Ascending aorta (tissue), 2 donors: ENCODE measurements at regions not wholly inside any gene's neighbourhood (a gene's known extent, or its start where the extent isn't known, plus 50 kb on each side); places are given as distances from the start of the nearest gene placed in this dataset.

Source experiments
- DNase-seq, 2 donors: peaks; one replicate each; pipeline ENCODE4 v3.0.0-alpha.2; 2019; ENCODE audit warnings: low spot score in 2 of 2
- H3K27ac ChIP-seq, 2 donors: fragments of 200-600 bp; sonication (generic); one replicate each; pipeline ENCODE4 v1.5.1; 2016 to 2017; ENCODE audit warnings: mild to moderate bottlenecking in 1 of 2
- H3K27me3 ChIP-seq: fragments of 200-600 bp; sonication (generic); one replicate; pipeline ENCODE4 v1.5.1; 2017
- H3K36me3 ChIP-seq, 2 donors: fragments of 200-600 bp; sonication (generic); one replicate each; pipeline ENCODE4 v1.5.1; 2016
- H3K4me1 ChIP-seq, 2 donors: fragments of 200-600 bp; sonication (generic); one replicate each; pipeline ENCODE4 v1.5.1; 2016 to 2017; ENCODE audit warnings: mild to moderate bottlenecking in 1 of 2
- H3K4me3 ChIP-seq, 2 donors: fragments of 200-600 bp; sonication (generic); one replicate each; pipeline ENCODE4 v1.5.1; 2016 to 2017; ENCODE audit warnings: mild to moderate bottlenecking in 1 of 2
- H3K9me3 ChIP-seq, 2 donors: fragments of 200-600 bp; sonication (generic); one replicate each; pipeline ENCODE4 v1.5.1; 2016
- intact Hi-C: fragments of 100-400 bp; cut with DNase I; formaldehyde crosslinking; loops from one replicate; pipeline ENCODE4 v1.15.1; 2023
- TF ChIP-seq, protein P1 (sequence below), 3 experiments: fragments of 200-600 bp in 2 of 3; fragments of 450-650 bp in 1 of 3; sonication (generic) in 2 of 3; IDR thresholded peaks; one replicate each; pipeline ENCODE4 v1.5.1; 2016 to 2019; ENCODE audit warnings: antibody characterized with exemption in 3 of 3, mild to moderate bottlenecking in 1 of 3, moderate library complexity in 1 of 3

DNA sequence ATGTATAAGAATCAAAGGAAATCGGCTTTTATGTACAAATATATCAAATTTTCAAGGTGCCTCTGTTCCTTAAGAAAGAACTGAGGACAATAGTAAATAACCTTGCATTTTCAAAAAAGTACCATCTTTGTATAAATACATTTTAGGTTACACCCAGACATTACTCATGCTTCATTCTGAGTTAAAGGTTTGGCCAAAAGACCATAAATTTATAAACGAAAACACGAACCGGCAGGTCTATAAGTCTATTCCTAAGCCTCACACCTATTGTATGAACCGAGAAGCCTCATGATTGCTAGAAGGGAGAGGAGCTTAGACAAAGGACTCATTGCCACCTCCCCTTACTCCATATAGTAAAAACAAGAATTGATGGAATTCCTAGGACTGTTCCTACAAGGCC is 94.6 kb upstream of the PSMD7 start:
- no peak overlapping the region for H3K27ac ChIP-seq
- H3K4me3 ChIP-seq = no peak overlapping the region
- TF ChIP-seq, protein P1, sequence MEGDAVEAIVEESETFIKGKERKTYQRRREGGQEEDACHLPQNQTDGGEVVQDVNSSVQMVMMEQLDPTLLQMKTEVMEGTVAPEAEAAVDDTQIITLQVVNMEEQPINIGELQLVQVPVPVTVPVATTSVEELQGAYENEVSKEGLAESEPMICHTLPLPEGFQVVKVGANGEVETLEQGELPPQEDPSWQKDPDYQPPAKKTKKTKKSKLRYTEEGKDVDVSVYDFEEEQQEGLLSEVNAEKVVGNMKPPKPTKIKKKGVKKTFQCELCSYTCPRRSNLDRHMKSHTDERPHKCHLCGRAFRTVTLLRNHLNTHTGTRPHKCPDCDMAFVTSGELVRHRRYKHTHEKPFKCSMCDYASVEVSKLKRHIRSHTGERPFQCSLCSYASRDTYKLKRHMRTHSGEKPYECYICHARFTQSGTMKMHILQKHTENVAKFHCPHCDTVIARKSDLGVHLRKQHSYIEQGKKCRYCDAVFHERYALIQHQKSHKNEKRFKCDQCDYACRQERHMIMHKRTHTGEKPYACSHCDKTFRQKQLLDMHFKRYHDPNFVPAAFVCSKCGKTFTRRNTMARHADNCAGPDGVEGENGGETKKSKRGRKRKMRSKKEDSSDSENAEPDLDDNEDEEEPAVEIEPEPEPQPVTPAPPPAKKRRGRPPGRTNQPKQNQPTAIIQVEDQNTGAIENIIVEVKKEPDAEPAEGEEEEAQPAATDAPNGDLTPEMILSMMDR (IDR thresholded peaks at IDR 0.05) = no peak
- no peak for DNase-seq
- peaks cover 0 to 3% of the 10 kb centered on the region in 2 donors for H3K9me3 ChIP-seq
- intact Hi-C loops = no loop called here
- H3K4me1 ChIP-seq = no peaks in the 10 kb centered on the region
- H3K36me3 ChIP-seq = no peaks in the 10 kb centered on the region
- no peaks in the 10 kb centered on the region for H3K27me3 ChIP-seq

DNA sequence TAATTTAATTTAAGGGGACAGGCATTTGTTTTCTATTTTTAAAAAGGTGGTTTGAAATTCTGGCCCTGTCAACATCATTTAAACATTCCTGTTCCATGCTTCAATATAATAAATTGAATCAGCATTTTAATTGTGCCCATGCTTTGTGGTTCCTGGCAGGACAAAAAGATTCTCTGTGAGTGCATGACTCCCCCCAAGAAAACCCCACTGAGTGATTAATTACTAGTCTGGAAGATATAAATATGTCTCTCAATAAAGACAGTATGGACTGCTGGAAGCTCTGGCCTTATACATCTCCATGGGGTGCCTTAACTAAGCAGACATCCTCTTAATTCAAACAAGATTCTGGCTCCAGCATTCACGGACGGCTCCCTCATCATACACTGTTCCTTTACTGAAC is 95.0 kb upstream of the PSMD7 start:
- Histone ChIP-seq H3K4me3 (no peak overlapping the region), H3K4me1 (no peaks in the 10 kb centered on the region), H3K27me3 (no peaks in the 10 kb centered on the region), H3K36me3 (no peaks in the 10 kb centered on the region), H3K27ac (no peak overlapping the region), H3K9me3 (peaks cover 0 to 3% of the 10 kb centered on the region in 2 donors)
- no peak for DNase-seq
- intact Hi-C loops = no loop called here
- TF ChIP-seq, protein P1 (IDR thresholded peaks at IDR 0.05) = no peak

DNA sequence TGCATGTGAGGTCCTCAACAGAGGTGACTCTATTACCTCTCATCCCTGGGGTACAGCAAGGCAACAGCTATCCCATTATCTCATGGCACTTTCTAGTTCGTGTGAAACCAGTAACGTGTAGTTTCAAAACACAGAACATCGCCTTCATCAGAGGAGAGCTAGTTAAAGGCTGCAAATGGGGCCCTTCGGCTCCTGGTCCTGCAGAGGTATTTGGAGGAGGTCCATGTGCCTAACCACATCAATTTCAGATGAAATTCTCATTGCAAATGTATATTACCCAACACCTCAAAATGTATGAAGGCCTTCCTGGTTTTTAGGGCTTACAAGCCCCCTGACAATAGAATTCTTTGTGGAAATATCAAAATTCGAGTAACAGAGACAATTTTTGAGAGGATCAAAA is 95.7 kb upstream of the PSMD7 start:
- Histone ChIP-seq H3K9me3 (peaks cover 0 to 3% of the 10 kb centered on the region in 2 donors), H3K27ac (no peak overlapping the region), H3K27me3 (no peaks in the 10 kb centered on the region), H3K4me1 (no peaks in the 10 kb centered on the region), H3K4me3 (no peak overlapping the region), H3K36me3 (no peaks in the 10 kb centered on the region)
- intact Hi-C loops = no loop called here
- no peak for DNase-seq
- TF ChIP-seq, protein P1 (IDR thresholded peaks at IDR 0.05) = no peak

DNA sequence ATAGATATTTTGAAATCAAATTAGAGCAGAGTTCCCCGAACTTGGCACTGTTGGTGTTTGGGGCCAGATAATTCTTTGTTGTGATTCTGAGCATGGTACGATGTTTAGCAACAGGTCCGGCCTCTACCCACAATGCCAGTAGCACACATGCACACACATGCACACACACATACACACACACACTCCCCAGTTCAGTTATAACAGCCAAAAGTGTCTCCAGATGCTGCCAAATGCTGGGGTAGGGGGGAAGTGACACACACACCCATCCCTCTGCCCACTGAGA is 96.8 kb upstream of the PSMD7 start:
- TF ChIP-seq, protein P1 (IDR thresholded peaks at IDR 0.05) = no peak
- peaks cover 0 to 3% of the 10 kb centered on the region in 2 donors for H3K9me3 ChIP-seq
- H3K4me3 ChIP-seq = no peak overlapping the region
- no peak for DNase-seq
- no peaks in the 10 kb centered on the region for H3K4me1 ChIP-seq
- intact Hi-C loops = no loop called here
- no peak overlapping the region for H3K27ac ChIP-seq
- H3K36me3 ChIP-seq = no peaks in the 10 kb centered on the region
- no peaks in the 10 kb centered on the region for H3K27me3 ChIP-seq

DNA sequence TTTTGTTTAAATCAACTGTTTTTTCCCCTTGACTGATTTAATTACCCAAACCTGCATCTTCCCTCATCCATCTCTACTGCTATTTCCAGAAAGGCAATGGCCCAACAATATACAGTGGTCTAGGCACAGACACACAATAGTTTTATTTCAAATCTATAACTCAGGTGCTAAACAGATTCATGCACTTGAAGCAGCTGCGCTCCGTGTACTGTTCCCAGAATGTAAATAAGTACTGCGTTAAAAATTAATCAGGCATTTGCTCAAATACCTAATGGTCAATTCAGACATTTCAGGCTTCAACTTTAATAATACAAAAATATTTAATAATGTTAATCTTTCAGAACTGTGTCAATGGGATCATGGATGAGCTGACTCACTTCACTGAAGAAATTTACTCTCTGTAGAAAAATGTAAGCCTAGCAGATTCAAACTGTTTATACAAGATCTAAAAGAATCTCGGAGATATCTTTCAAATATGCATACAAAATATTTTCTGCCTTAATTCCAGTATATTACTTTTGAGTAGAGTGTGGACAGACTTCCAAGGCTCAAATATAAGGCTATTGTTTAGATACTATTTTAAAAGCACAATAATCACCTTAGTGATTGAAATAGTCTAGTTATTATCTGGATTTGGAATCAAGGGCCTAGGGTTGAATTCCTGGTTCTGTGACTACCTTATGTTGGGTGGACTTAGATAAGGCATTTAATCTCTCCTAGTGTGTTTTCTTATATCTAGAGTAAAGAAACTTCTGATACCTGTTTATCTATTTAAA is 97.4 kb upstream of the PSMD7 start:
- no peak for DNase-seq
- Histone ChIP-seq H3K4me3 (no peak overlapping the region), H3K4me1 (no peaks in the 10 kb centered on the region), H3K9me3 (peaks cover 0 to 3% of the 10 kb centered on the region in 2 donors), H3K36me3 (no peaks in the 10 kb centered on the region), H3K27ac (no peak overlapping the region), H3K27me3 (no peaks in the 10 kb centered on the region)
- intact Hi-C loops = no loop called here
- TF ChIP-seq, protein P1 (IDR thresholded peaks at IDR 0.05) = no peak
